Endodermal cell (in vitro differentiated cells): ENCODE measurements at regions not wholly inside any gene's neighbourhood (a gene's known extent, or its start where the extent isn't known, plus 50 kb on each side); places are given as distances from the start of the nearest gene placed in this dataset.

Experiments used
- DNase-seq: peaks from one replicate; pipeline ENCODE4 v3.0.0-alpha.2; 2017
- H3K27ac ChIP-seq: 2 replicates; pipeline ENCODE4 v1.5.1; 2013; ENCODE audit warnings: mild to moderate bottlenecking, low read depth, low read length, moderate library complexity
- H3K27me3 ChIP-seq: 2 replicates; pipeline ENCODE4 v1.6.1; 2013; ENCODE audit warnings: mild to moderate bottlenecking, low read length, moderate library complexity; ENCODE audit not compliant: insufficient read depth, control insufficient read depth, poor library complexity, severe bottlenecking
- H3K36me3 ChIP-seq: 2 replicates; pipeline ENCODE4 v1.7.0; 2013; ENCODE audit warnings: mild to moderate bottlenecking, low read length, moderate library complexity; ENCODE audit not compliant: control insufficient read depth, insufficient read depth
- H3K4me1 ChIP-seq: one replicate; pipeline ENCODE4 v1.7.0; 2013; ENCODE audit warnings: low read length; ENCODE audit not compliant: control insufficient read depth, insufficient read depth
- H3K4me3 ChIP-seq: 2 replicates; pipeline ENCODE4 v1.5.1; 2013; ENCODE audit warnings: mild to moderate bottlenecking, low read length, moderate library complexity
- H3K9ac ChIP-seq: 2 replicates; pipeline ENCODE4 v1.6.1; 2013; ENCODE audit warnings: mild to moderate bottlenecking, low read length, moderate library complexity; ENCODE audit not compliant: poor library complexity, severe bottlenecking; ENCODE audit errors: extremely low read depth
- H3K9me3 ChIP-seq: 2 replicates; pipeline ENCODE4 v1.6.1; 2013; ENCODE audit warnings: mild to moderate bottlenecking, low read length, moderate library complexity; ENCODE audit not compliant: control insufficient read depth
- H3K27ac Mint-ChIP-seq: 2 replicates; pipeline ENCODE4 v1.8.0; 2020; ENCODE audit warnings: mixed read lengths
- H3K27me3 Mint-ChIP-seq: 2 replicates; pipeline ENCODE4 v1.8.0; 2021; ENCODE audit warnings: mild to moderate bottlenecking, mixed read lengths; ENCODE audit not compliant: insufficient read depth
- H3K36me3 Mint-ChIP-seq: 2 replicates; pipeline ENCODE4 v1.8.0; 2020; ENCODE audit warnings: low read depth, mixed read lengths
- H3K4me1 Mint-ChIP-seq: 2 replicates; pipeline ENCODE4 v1.8.0; 2020; ENCODE audit warnings: mixed read lengths
- H3K4me3 Mint-ChIP-seq: 2 replicates; pipeline ENCODE4 v1.8.0; 2020; ENCODE audit warnings: mild to moderate bottlenecking, moderate library complexity, mixed read lengths
- H3K9me3 Mint-ChIP-seq: 2 replicates; pipeline ENCODE4 v1.8.0; 2020; ENCODE audit warnings: mild to moderate bottlenecking, mixed read lengths
- WGBS, 2 experiments: methylation state at CpG; one replicate each; pipeline versions ENCODE4 v1.1.5 to v1.1.7; 2013; ENCODE audit warnings: missing lambda C conversion rate in 2 of 2, mixed read lengths in 1 of 2; ENCODE audit not compliant: insufficient coverage in 1 of 2, insufficient read length in 1 of 2; 5-methylcytosine and 5-hydroxymethylcytosine counted together
- TF ChIP-seq, protein P1 (sequence below): fragments of 200-600 bp; sonication (generic); conservative IDR thresholded peaks from 2 replicates; pipeline ENCODE4 v1.5.0; 2021; ENCODE audit warnings: antibody characterized with exemption, mild to moderate bottlenecking

DNA sequence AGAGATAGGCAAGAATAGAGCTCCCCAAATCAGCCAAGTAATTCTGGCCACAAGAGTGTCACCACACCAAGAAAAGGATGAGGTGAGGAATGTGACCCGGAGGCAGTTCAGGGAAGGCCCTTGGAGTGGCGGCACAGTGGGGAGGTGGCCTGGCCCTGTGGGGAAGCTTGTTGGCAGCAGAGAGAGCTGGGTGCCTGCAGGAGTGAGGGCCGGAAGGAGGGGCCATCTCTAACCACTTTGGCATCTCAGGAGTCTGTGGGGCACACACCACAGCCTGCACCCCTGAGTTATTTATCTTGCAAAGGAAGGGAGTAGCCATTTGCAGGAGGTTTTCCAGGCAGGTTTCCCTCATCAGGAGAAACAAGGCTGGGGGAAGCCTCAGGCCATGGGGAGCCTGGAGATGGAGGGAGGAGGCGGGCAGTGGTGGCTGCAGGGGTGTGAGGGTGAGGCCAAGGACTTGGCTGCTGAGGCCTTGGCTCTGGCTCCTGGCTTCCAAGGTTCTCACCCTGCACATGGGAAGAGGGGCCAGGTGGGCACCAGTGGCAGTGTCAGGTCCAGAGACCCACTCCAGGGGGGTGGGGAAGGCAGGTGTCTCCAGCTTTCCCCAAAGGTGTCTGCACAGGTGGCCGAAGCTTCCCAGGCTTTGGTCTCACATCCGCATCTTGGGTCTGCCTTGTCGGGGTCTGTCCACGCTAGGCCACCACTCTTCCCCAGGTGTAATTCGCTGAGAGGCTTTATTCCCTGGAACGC lies 370.2 kb downstream of the CTTN start:
- H3K27me3 ChIP-seq, result no peaks in the 10 kb centered on the region
- WGBS, 2 experiments, result 90 to 100% methylated on average over 6 to 10 of the region's 10 CpGs
- H3K4me1 Mint-ChIP-seq, result peaks cover 4% of the 10 kb centered on the region
- no peak overlapping the region for H3K4me3 ChIP-seq
- H3K4me3 Mint-ChIP-seq, result no peak overlapping the region
- no peak overlapping the region for H3K27ac Mint-ChIP-seq
- H3K27ac ChIP-seq, result no peak overlapping the region
- no peaks in the 10 kb centered on the region for H3K27me3 Mint-ChIP-seq
- H3K36me3 ChIP-seq, result no peaks in the 10 kb centered on the region
- H3K9me3 Mint-ChIP-seq, result peaks cover 5% of the 10 kb centered on the region
- H3K9me3 ChIP-seq, result no peaks in the 10 kb centered on the region
- no peak overlapping the region for H3K9ac ChIP-seq
- TF ChIP-seq, protein P1, sequence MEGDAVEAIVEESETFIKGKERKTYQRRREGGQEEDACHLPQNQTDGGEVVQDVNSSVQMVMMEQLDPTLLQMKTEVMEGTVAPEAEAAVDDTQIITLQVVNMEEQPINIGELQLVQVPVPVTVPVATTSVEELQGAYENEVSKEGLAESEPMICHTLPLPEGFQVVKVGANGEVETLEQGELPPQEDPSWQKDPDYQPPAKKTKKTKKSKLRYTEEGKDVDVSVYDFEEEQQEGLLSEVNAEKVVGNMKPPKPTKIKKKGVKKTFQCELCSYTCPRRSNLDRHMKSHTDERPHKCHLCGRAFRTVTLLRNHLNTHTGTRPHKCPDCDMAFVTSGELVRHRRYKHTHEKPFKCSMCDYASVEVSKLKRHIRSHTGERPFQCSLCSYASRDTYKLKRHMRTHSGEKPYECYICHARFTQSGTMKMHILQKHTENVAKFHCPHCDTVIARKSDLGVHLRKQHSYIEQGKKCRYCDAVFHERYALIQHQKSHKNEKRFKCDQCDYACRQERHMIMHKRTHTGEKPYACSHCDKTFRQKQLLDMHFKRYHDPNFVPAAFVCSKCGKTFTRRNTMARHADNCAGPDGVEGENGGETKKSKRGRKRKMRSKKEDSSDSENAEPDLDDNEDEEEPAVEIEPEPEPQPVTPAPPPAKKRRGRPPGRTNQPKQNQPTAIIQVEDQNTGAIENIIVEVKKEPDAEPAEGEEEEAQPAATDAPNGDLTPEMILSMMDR, result no peak
- H3K4me1 ChIP-seq, result no peaks in the 10 kb centered on the region
- H3K36me3 Mint-ChIP-seq, result peaks cover 5% of the 10 kb centered on the region
- no peak for DNase-seq

DNA sequence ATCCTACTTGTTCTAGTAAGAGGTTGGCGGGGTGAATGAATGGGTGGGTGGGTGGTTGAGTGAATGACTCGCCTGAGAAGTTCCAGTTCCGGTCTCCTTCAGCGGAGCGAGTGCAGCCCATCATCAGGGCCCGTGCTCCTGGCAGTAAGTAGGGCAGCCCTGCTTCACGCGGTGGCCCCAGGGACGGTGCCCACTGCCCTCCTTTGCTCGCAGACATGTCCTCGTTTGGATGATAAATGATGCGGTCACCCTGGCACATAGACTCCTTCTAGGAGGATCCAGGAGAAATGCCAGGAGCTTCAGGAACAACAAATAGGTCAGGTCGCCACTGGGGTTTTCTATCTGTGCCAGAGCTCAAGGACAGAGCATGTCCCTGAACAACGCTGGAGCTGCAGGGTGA lies 370.8 kb downstream of the CTTN start:
- Histone ChIP-seq H3K27me3 (no peaks in the 10 kb centered on the region), H3K4me3 (no peak overlapping the region), H3K27ac (no peak overlapping the region), H3K36me3 (no peaks in the 10 kb centered on the region), H3K9ac (no peak overlapping the region), H3K9me3 (peaks cover 4% of the 10 kb centered on the region), H3K4me1 (no peaks in the 10 kb centered on the region)
- TF ChIP-seq, protein P1, result no peak
- peaks cover 4% of the 10 kb centered on the region for H3K4me1 Mint-ChIP-seq
- H3K9me3 Mint-ChIP-seq, result peaks cover 10% of the 10 kb centered on the region
- H3K27ac Mint-ChIP-seq, result no peak overlapping the region
- no peaks in the 10 kb centered on the region for H3K27me3 Mint-ChIP-seq
- DNase-seq, result no peak
- WGBS, 2 experiments, result 83 to 85% methylated on average over 11 to 14 of the region's 14 CpGs
- H3K4me3 Mint-ChIP-seq, result no peak overlapping the region
- peaks cover 7% of the 10 kb centered on the region for H3K36me3 Mint-ChIP-seq

DNA sequence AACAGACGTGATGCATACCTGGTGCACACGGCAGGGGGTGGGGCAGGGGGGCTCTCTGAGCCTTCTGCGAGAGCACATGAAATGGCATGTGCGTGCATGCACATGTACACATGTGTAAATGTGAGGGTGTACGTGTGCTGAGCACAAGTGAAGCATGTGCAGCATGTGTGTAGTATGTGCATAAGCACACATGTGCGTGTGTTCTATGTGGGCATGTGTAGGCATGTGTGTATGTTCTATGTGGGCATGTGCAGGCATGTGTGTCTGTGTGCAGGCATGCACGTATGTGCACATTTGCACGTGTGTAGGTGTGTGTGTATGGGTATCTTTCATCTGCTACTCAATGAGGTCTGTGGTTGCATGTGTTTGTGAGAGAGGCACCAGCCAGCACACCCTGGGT lies 371.2 kb downstream of the CTTN start:
- peaks cover 7% of the 10 kb centered on the region for H3K36me3 Mint-ChIP-seq
- WGBS, 2 experiments, result 91 to 98% methylated on average over 4 to 8 of the region's 8 CpGs
- DNase-seq, result no peak
- H3K27me3 ChIP-seq, result no peaks in the 10 kb centered on the region
- H3K4me1 Mint-ChIP-seq, result peaks cover 4% of the 10 kb centered on the region
- H3K4me3 Mint-ChIP-seq, result no peak overlapping the region
- H3K9ac ChIP-seq, result no peak overlapping the region
- H3K9me3 Mint-ChIP-seq, result peaks cover 13% of the 10 kb centered on the region
- no peaks in the 10 kb centered on the region for H3K27me3 Mint-ChIP-seq
- peaks cover 5% of the 10 kb centered on the region for H3K9me3 ChIP-seq
- no peaks in the 10 kb centered on the region for H3K36me3 ChIP-seq
- H3K4me1 ChIP-seq, result no peaks in the 10 kb centered on the region
- TF ChIP-seq, protein P1, result no peak
- no peak overlapping the region for H3K27ac ChIP-seq
- H3K27ac Mint-ChIP-seq, result no peak overlapping the region
- H3K4me3 ChIP-seq, result no peak overlapping the region
